ENCODE measurements at regions not wholly inside any gene's neighbourhood (a gene's known extent, or its start where the extent isn't known, plus 50 kb on each side); places are given as distances from the start of the nearest gene placed in this dataset.

GRCh38 chr9:80399606-80400005 lies 827.8 kb downstream of the TLE4 start (continued):
- TF ChIP-seq MLLT1 (IDR thresholded peaks at IDR 0.05): no peak

GRCh38 chr9:80387828-80388227 lies 816.1 kb downstream of the TLE4 start:
- no peak overlapping the region for H2AFZ ChIP-seq (ENCODE audit: control insufficient read depth, low read depth, low read length)
- H4K20me1 ChIP-seq (ENCODE audit: control insufficient read depth, insufficient read depth): no peaks in the 10 kb centered on the region
- no peak overlapping the region for H3K4me2 ChIP-seq (ENCODE audit: control insufficient read depth, insufficient read depth)
- no peak overlapping the region for H3K27ac ChIP-seq (ENCODE audit: control insufficient read depth, insufficient read depth)
- TF ChIP-seq CHD4 (IDR thresholded peaks at IDR 0.05): no peak
- TF ChIP-seq SPI1 (IDR thresholded peaks at IDR 0.05; ENCODE audit: borderline replicate concordance, insufficient read depth, low read depth, low read length): no peak
- no peak for TF ChIP-seq GATAD2B (conservative IDR thresholded peaks at IDR 0.05; ENCODE audit: low read depth)
- no peak for TF ChIP-seq ZNF622 (IDR thresholded peaks at IDR 0.05)
- TF ChIP-seq IRF5 (IDR thresholded peaks at IDR 0.05; ENCODE audit: borderline replicate concordance): no peak
- TF ChIP-seq SKIL (IDR thresholded peaks at IDR 0.05; ENCODE audit: low read depth, poor library complexity, severe bottlenecking): no peak
- TF ChIP-seq ELK1 (IDR thresholded peaks at IDR 0.05; ENCODE audit: low read depth, low read length): no peak
- TF ChIP-seq POLR2A (IDR thresholded peaks at IDR 0.05; ENCODE audit: low read depth, low read length): no peak
- TF ChIP-seq MEF2B (IDR thresholded peaks at IDR 0.05; ENCODE audit: partially characterized antibody, poor library complexity, severe bottlenecking): no peak
- no peak for TF ChIP-seq TCF3 (IDR thresholded peaks at IDR 0.05; ENCODE audit: borderline replicate concordance, insufficient read depth, low read depth, low read length)
- TF ChIP-seq MYC (IDR thresholded peaks at IDR 0.05; ENCODE audit: insufficient read depth, insufficient read length, insufficient replicate concordance, low read length, severe bottlenecking): no peak
- TF ChIP-seq POLR2AphosphoS5 (IDR thresholded peaks at IDR 0.05; ENCODE audit: low read length): no peak
- no peak for TF ChIP-seq ATF3 (IDR thresholded peaks at IDR 0.05; ENCODE audit: borderline replicate concordance, extremely low read depth, low read depth, low read length)
- no peak for TF ChIP-seq JUND (IDR thresholded peaks at IDR 0.05; ENCODE audit: low read depth, low read length)
- ChIA-PET RAD21 (ENCODE audit: unreplicated experiment) (no interaction called here), POLR2A (no interaction called here), CTCF (no interaction called here), SMC1A (ENCODE audit: uncharacterized antibody, unreplicated experiment) (no interaction called here)
- H3K9ac ChIP-seq (ENCODE audit: control insufficient read depth, insufficient read depth, low read length): no peak overlapping the region
- H3K4me1 ChIP-seq (ENCODE audit: control insufficient read depth, insufficient read depth, low read length): no peaks in the 10 kb centered on the region
- no peaks in the 10 kb centered on the region for H3K9me3 ChIP-seq (replicated peaks; ENCODE audit: control insufficient read depth, insufficient read depth, low read length)
- intact Hi-C loops (cut with micrococcal nuclease; ENCODE audit: unreplicated experiment): no loop called here
- no peaks in the 10 kb centered on the region for H3K27me3 ChIP-seq (replicated peaks in 1 of 2; ENCODE audit: control insufficient read depth in 2 of 2, insufficient read depth in 2 of 2, low read length in 1 of 2)
- in situ Hi-C loops (cut with MboI): no loop called here
- ATAC-seq (no peak), DNase-seq (ENCODE audit: low read depth, low spot score) (no peak), FAIRE-seq (no peak)
- H3K36me3 ChIP-seq (ENCODE audit: control insufficient read depth in 2 of 2, insufficient read depth in 2 of 2, low read length in 1 of 2): no peaks in the 10 kb centered on the region
- no TSS peak for BruUV-seq (replicated peaks)
- H3K79me2 ChIP-seq (ENCODE audit: control insufficient read depth, insufficient read depth, low read length): no peaks in the 10 kb centered on the region
- 50% methylated on average over 2 of the region's 2 CpGs for WGBS (ENCODE audit: insufficient coverage, insufficient replicate concordance, low lambda C conversion rate, missing lambda C conversion rate)
- no peak overlapping the region for H3K4me3 ChIP-seq

Data from GM12878 (cell line).